ENCODE measurements at regions not wholly inside any gene's neighbourhood (a gene's known extent, or its start where the extent isn't known, plus 50 kb on each side); places are given as distances from the start of the nearest gene placed in this dataset.

DNA sequence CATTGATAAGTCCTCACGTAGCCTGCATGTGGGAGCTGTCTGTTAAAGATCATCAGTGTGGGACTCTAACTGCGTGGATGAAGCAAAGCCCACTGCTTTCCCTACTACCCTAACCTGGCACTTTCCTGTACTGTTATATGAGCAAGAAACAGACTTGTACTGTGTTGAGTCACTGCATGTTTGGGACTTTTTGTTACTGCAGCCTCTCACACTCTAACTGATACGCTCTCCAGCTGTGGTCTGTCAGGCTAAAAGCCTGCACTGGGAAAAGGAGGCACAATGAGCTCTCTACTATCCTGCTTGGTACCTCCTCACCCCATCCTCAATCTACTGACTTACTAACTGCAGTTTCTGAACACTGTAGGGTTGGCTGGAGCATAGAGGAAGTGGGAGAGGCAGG is 93.7 kb upstream of the PLET1 start:
- no peak for DNase-seq (ENCODE audit: low read depth, low spot score)
- H3K9me3 ChIP-seq (ENCODE audit: control insufficient read depth, insufficient read depth, low read depth, low read length): no peaks in the 10 kb centered on the region
- H3K27me3 ChIP-seq (ENCODE audit: control insufficient read depth, insufficient read depth, low read length): no peaks in the 10 kb centered on the region
- ChIA-PET CTCF (no interaction called here), POLR2A (no interaction called here)
- H3K4me1 ChIP-seq (ENCODE audit: control insufficient read depth, insufficient read depth, low read length): no peaks in the 10 kb centered on the region
- in situ Hi-C loops (cut with HindIII; ENCODE audit: low pct_unique_long_range_greater_than_20kb, low sequenced_read_pairs): no loop called here
- ATAC-seq: no peak
- H3K27ac ChIP-seq (ENCODE audit: low read length): no peak overlapping the region
- BruUV-seq (replicated peaks): no TSS peak
- intact Hi-C loops (cut with micrococcal nuclease; ENCODE audit: unreplicated experiment): no loop called here
- H3K4me3 ChIP-seq (ENCODE audit: low read depth in 2 of 2, low read length in 2 of 2): no peak overlapping the region
- TF ChIP-seq, protein P1, sequence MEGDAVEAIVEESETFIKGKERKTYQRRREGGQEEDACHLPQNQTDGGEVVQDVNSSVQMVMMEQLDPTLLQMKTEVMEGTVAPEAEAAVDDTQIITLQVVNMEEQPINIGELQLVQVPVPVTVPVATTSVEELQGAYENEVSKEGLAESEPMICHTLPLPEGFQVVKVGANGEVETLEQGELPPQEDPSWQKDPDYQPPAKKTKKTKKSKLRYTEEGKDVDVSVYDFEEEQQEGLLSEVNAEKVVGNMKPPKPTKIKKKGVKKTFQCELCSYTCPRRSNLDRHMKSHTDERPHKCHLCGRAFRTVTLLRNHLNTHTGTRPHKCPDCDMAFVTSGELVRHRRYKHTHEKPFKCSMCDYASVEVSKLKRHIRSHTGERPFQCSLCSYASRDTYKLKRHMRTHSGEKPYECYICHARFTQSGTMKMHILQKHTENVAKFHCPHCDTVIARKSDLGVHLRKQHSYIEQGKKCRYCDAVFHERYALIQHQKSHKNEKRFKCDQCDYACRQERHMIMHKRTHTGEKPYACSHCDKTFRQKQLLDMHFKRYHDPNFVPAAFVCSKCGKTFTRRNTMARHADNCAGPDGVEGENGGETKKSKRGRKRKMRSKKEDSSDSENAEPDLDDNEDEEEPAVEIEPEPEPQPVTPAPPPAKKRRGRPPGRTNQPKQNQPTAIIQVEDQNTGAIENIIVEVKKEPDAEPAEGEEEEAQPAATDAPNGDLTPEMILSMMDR (IDR thresholded peaks at IDR 0.05): peak; percentile 4; the same call in 1 of the 2 replicates
- no peak for TF ChIP-seq SIN3A (IDR thresholded peaks at IDR 0.05; ENCODE audit: borderline replicate concordance, insufficient read depth, low read depth, low read length)
- H3K36me3 ChIP-seq (ENCODE audit: control insufficient read depth, insufficient read depth, low read length): no peaks in the 10 kb centered on the region

DNA sequence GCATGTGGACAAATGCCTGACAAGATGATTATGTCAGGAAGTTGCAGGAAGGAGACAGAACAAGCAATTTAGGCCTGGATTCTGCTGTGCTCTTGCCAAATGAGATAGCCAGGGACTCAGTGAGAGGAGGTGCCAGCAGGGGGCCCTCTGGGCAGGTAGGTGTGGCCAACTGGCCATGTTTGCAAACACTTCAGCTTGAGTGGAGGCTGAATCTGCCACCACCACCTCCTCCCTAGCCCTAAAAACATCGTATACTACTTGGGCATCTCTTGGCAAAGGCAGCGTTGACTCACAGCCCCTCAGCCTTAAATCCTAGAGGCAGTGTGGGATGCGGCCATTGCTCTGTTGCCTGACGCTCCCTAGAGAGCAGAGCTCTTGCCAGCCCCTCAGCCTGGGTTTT is 95.1 kb upstream of the PLET1 start:
- Histone ChIP-seq H3K4me1 (ENCODE audit: control insufficient read depth, insufficient read depth, low read length) (no peaks in the 10 kb centered on the region), H3K9me3 (ENCODE audit: control insufficient read depth, insufficient read depth, low read depth, low read length) (no peaks in the 10 kb centered on the region), H3K36me3 (ENCODE audit: control insufficient read depth, insufficient read depth, low read length) (no peaks in the 10 kb centered on the region), H3K27me3 (ENCODE audit: control insufficient read depth, insufficient read depth, low read length) (no peaks in the 10 kb centered on the region), H3K27ac (ENCODE audit: low read length) (no peak overlapping the region), H3K4me3 (ENCODE audit: low read depth in 2 of 2, low read length in 2 of 2) (no peak overlapping the region)
- TF ChIP-seq, protein P1 (IDR thresholded peaks at IDR 0.05): no peak; the same call in 1 of the 2 replicates
- TF ChIP-seq TCF7L2 (IDR thresholded peaks at IDR 0.05; ENCODE audit: low read depth, low read length) (no peak), SIN3A (IDR thresholded peaks at IDR 0.05; ENCODE audit: borderline replicate concordance, insufficient read depth, low read depth, low read length) (no peak), REST (IDR thresholded peaks at IDR 0.05; ENCODE audit: insufficient read depth in 1 of 2, low read depth in 2 of 2, low read length in 1 of 2) (no peak), POLR2AphosphoS5 (IDR thresholded peaks at IDR 0.05; ENCODE audit: low read depth, low read length) (no peak)
- POLR2A ChIA-PET: no interaction called here
- BruUV-seq (replicated peaks): no TSS peak
- ATAC-seq (0 out of 2 replicates have a peak, but pooled peaks have one; percentile 18), DNase-seq (ENCODE audit: low read depth, low spot score) (no peak)
- CTCF ChIA-PET: no interaction called here
- in situ Hi-C loops (cut with HindIII; ENCODE audit: low pct_unique_long_range_greater_than_20kb, low sequenced_read_pairs) (no loop called here), intact Hi-C loops (cut with micrococcal nuclease; ENCODE audit: unreplicated experiment) (no loop called here)

DNA sequence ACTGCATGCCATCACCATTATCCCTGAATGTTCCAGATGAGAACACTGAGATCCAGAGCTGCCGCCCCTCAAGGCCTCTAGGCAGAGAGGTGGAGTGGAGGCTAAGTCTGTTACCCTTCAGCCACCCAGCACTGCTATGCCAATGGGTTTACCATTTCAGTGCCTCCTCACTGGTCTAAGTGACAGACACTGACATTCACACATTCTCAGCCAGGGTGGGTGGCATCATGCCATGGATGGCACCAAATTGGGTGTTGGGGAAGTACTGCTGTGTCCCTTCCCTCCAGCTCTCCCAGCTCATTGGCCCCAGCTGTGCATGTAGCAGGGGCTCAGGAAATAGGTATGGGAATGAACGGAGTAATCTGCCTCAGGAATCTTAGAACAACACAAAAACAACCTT is 96.8 kb upstream of the PLET1 start:
- BruUV-seq (replicated peaks): no TSS peak
- Histone ChIP-seq H3K27me3 (ENCODE audit: control insufficient read depth, insufficient read depth, low read length) (no peaks in the 10 kb centered on the region), H3K27ac (ENCODE audit: low read length) (no peak overlapping the region), H3K4me1 (ENCODE audit: control insufficient read depth, insufficient read depth, low read length) (no peaks in the 10 kb centered on the region), H3K36me3 (ENCODE audit: control insufficient read depth, insufficient read depth, low read length) (no peaks in the 10 kb centered on the region), H3K4me3 (ENCODE audit: low read depth in 2 of 2, low read length in 2 of 2) (no peak overlapping the region), H3K9me3 (ENCODE audit: control insufficient read depth, insufficient read depth, low read depth, low read length) (no peaks in the 10 kb centered on the region)
- in situ Hi-C loops (cut with HindIII; ENCODE audit: low pct_unique_long_range_greater_than_20kb, low sequenced_read_pairs) (no loop called here), intact Hi-C loops (cut with micrococcal nuclease; ENCODE audit: unreplicated experiment) (no loop called here)
- POLR2A ChIA-PET: no interaction called here
- TF ChIP-seq, protein P1 (IDR thresholded peaks at IDR 0.05): no peak
- TF ChIP-seq TCF7L2 (IDR thresholded peaks at IDR 0.05; ENCODE audit: low read depth, low read length) (no peak), POLR2AphosphoS5 (IDR thresholded peaks at IDR 0.05; ENCODE audit: low read depth, low read length) (no peak), REST (IDR thresholded peaks at IDR 0.05; ENCODE audit: insufficient read depth in 1 of 2, low read depth in 2 of 2, low read length in 1 of 2) (no peak), SIN3A (IDR thresholded peaks at IDR 0.05; ENCODE audit: borderline replicate concordance, insufficient read depth, low read depth, low read length) (no peak)
- DNase-seq (ENCODE audit: low read depth, low spot score): no peak
- CTCF ChIA-PET: no interaction called here
- ATAC-seq: no peak
